ENCODE measurements at regions not wholly inside any gene's neighbourhood (a gene's known extent, or its start where the extent isn't known, plus 50 kb on each side); places are given as distances from the start of the nearest gene placed in this dataset.

- no peak overlapping the region for H2AK5ac ChIP-seq (ENCODE audit: low read length)
- H4K8ac ChIP-seq (ENCODE audit: low read depth, low read length): no peak overlapping the region
- no peak overlapping the region for H3K23ac ChIP-seq (ENCODE audit: low read length)
- H3K36me3 ChIP-seq (ENCODE audit: control insufficient read depth, insufficient read depth, low read length): no peaks in the 10 kb centered on the region
- H3K18ac ChIP-seq (ENCODE audit: low read length): no peak overlapping the region
- no peak overlapping the region for H3K4me2 ChIP-seq (ENCODE audit: low read length)
- H2BK15ac ChIP-seq (replicated peaks; ENCODE audit: low read depth): no peak overlapping the region
- no CpG with 5 or more reads among the region's 2 CpGs for WGBS (ENCODE audit: extremely low coverage, insufficient coverage, low lambda C conversion rate)
- H3K4ac ChIP-seq (ENCODE audit: low read depth, low read length): no peak overlapping the region
- H3K9ac ChIP-seq (ENCODE audit: low read length): no peak overlapping the region
- H3K27me3 ChIP-seq (ENCODE audit: insufficient read depth, low read length, poor library complexity): no peaks in the 10 kb centered on the region
- no peak overlapping the region for H4K5ac ChIP-seq (ENCODE audit: low read length)
- H3K4me3 ChIP-seq (ENCODE audit: low read length): no peak overlapping the region
- no peaks in the 10 kb centered on the region for H3K4me1 ChIP-seq (ENCODE audit: control insufficient read depth, low read depth, low read length)
- H2BK120ac ChIP-seq (ENCODE audit: low read depth, low read length): no peak overlapping the region
- H2BK5ac ChIP-seq (ENCODE audit: low read length): no peak overlapping the region
- H3K27ac ChIP-seq (ENCODE audit: low read depth, low read length): no peak overlapping the region
- no peaks in the 10 kb centered on the region for H3K79me1 ChIP-seq (ENCODE audit: low read length)
- no peaks in the 10 kb centered on the region for H3K79me2 ChIP-seq (ENCODE audit: control insufficient read depth, insufficient read depth, low read length)
- no peak overlapping the region for H3K56ac ChIP-seq (ENCODE audit: low read length)
- DNase-seq: peak; percentile 26
Observed at GRCh38 chr3:117547956-117548550, 838.5 kb downstream of the TUSC7 start.

DNA sequence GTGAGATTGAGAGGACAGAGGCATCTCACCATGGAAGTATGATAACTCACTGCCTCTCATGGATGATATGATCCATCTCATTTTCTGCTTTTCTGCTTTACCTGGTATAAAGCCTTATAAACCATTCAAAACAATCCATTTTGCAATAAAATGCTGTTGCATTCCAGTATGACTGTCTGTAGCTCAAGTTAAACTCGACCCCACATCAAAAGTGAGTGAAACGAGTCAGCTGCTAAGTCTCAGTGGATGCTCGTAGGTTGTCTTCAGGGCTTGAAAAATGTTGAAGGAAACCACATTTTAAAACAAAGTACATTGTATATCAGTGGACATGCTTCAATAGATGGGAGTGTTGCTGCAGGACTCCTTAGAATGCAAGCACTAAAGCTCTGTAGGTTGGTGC lies 839.0 kb downstream of the TUSC7 start:
- Histone ChIP-seq H3K27ac (ENCODE audit: low read depth, low read length) (no peak overlapping the region), H3K36me3 (ENCODE audit: control insufficient read depth, insufficient read depth, low read length) (no peaks in the 10 kb centered on the region), H3K79me2 (ENCODE audit: control insufficient read depth, insufficient read depth, low read length) (no peaks in the 10 kb centered on the region), H3K23ac (ENCODE audit: low read length) (no peak overlapping the region), H3K56ac (ENCODE audit: low read length) (no peak overlapping the region), H3K4me3 (ENCODE audit: low read length) (no peak overlapping the region), H2BK120ac (ENCODE audit: low read depth, low read length) (no peak overlapping the region), H3K4ac (ENCODE audit: low read depth, low read length) (no peak overlapping the region), H4K5ac (ENCODE audit: low read length) (no peak overlapping the region), H3K18ac (ENCODE audit: low read length) (no peak overlapping the region), H2BK15ac (replicated peaks; ENCODE audit: low read depth) (no peak overlapping the region), H3K9ac (ENCODE audit: low read length) (no peak overlapping the region), H2BK5ac (ENCODE audit: low read length) (no peak overlapping the region), H2AK5ac (ENCODE audit: low read length) (no peak overlapping the region), H3K4me1 (ENCODE audit: control insufficient read depth, low read depth, low read length) (no peaks in the 10 kb centered on the region), H4K8ac (ENCODE audit: low read depth, low read length) (no peak overlapping the region), H3K27me3 (ENCODE audit: insufficient read depth, low read length, poor library complexity) (no peaks in the 10 kb centered on the region), H3K79me1 (ENCODE audit: low read length) (no peaks in the 10 kb centered on the region), H3K4me2 (ENCODE audit: low read length) (no peak overlapping the region)
- no peak for DNase-seq
- no CpG with 5 or more reads among the region's 3 CpGs for WGBS (ENCODE audit: extremely low coverage, insufficient coverage, low lambda C conversion rate)

DNA sequence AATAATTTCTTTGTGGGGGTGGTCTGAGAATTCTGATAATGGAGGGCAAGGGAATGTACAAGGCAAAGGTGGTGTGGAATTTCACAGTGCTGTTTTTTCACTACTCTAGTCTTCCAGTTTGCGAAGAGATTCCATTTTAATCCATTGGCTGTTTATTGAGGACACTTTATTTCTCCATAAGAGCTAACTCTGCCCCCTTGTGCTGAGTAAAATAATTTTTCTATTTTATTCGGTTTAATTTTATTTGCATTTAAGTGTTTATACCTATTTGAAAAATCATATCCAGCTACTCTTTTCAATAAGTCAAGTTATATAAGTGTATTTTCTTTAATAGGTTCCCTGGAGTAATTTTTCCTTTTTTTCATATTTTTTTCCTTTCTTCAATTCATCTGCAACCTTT lies 840.1 kb downstream of the TUSC7 start:
- no peak overlapping the region for H2BK5ac ChIP-seq (ENCODE audit: low read length)
- no peak overlapping the region for H2BK120ac ChIP-seq (ENCODE audit: low read depth, low read length)
- no peaks in the 10 kb centered on the region for H3K79me1 ChIP-seq (ENCODE audit: low read length)
- no peak overlapping the region for H3K27ac ChIP-seq (ENCODE audit: low read depth, low read length)
- no peak overlapping the region for H2BK15ac ChIP-seq (replicated peaks; ENCODE audit: low read depth)
- H3K27me3 ChIP-seq (ENCODE audit: insufficient read depth, low read length, poor library complexity): no peaks in the 10 kb centered on the region
- H3K4ac ChIP-seq (ENCODE audit: low read depth, low read length): no peak overlapping the region
- no CpG with 5 or more reads among the region's 2 CpGs for WGBS (ENCODE audit: extremely low coverage, insufficient coverage, low lambda C conversion rate)
- H3K18ac ChIP-seq (ENCODE audit: low read length): no peak overlapping the region
- no peaks in the 10 kb centered on the region for H3K79me2 ChIP-seq (ENCODE audit: control insufficient read depth, insufficient read depth, low read length)
- DNase-seq: no peak
- H3K4me2 ChIP-seq (ENCODE audit: low read length): no peak overlapping the region
- H2AK5ac ChIP-seq (ENCODE audit: low read length): no peak overlapping the region
- no peak overlapping the region for H4K8ac ChIP-seq (ENCODE audit: low read depth, low read length)
- H3K56ac ChIP-seq (ENCODE audit: low read length): no peak overlapping the region
- no peaks in the 10 kb centered on the region for H3K4me1 ChIP-seq (ENCODE audit: control insufficient read depth, low read depth, low read length)
- H3K4me3 ChIP-seq (ENCODE audit: low read length): no peak overlapping the region
- no peak overlapping the region for H4K5ac ChIP-seq (ENCODE audit: low read length)
- H3K9ac ChIP-seq (ENCODE audit: low read length): no peak overlapping the region
- H3K23ac ChIP-seq (ENCODE audit: low read length): no peak overlapping the region
- H3K36me3 ChIP-seq (ENCODE audit: control insufficient read depth, insufficient read depth, low read length): no peaks in the 10 kb centered on the region

DNA sequence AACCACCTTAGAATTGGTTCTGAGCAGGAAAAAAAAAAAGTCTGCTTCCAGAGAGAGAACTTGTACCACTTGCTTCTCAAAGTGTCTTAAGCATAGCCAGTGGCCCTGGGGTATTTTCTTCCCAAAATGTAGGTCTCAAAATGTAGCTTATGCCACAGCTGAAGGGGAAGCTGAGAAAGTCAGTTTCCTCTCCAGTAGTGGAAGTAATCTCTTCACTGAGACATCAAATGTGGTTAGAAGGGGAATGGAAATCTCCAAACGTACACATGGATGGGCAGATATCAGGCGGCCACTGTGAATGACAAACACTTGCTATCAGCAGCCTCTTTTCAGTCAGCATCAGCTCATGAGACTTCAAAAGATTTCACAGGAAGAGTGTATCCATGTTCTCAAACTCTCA lies 841.2 kb downstream of the TUSC7 start:
- H3K4me3 ChIP-seq (ENCODE audit: low read length): no peak overlapping the region
- H3K4ac ChIP-seq (ENCODE audit: low read depth, low read length): no peak overlapping the region
- no peak for DNase-seq
- no peaks in the 10 kb centered on the region for H3K79me2 ChIP-seq (ENCODE audit: control insufficient read depth, insufficient read depth, low read length)
- H3K36me3 ChIP-seq (ENCODE audit: control insufficient read depth, insufficient read depth, low read length): no peaks in the 10 kb centered on the region
- H3K27me3 ChIP-seq (ENCODE audit: insufficient read depth, low read length, poor library complexity): no peaks in the 10 kb centered on the region
- no peak overlapping the region for H3K18ac ChIP-seq (ENCODE audit: low read length)
- H4K5ac ChIP-seq (ENCODE audit: low read length): no peak overlapping the region
- H3K56ac ChIP-seq (ENCODE audit: low read length): no peak overlapping the region
- no peaks in the 10 kb centered on the region for H3K79me1 ChIP-seq (ENCODE audit: low read length)
- H4K8ac ChIP-seq (ENCODE audit: low read depth, low read length): peak overlapping the region; percentile 13
- no CpG with 5 or more reads among the region's 2 CpGs for WGBS (ENCODE audit: extremely low coverage, insufficient coverage, low lambda C conversion rate)
- H2AK5ac ChIP-seq (ENCODE audit: low read length): no peak overlapping the region
- H3K27ac ChIP-seq (ENCODE audit: low read depth, low read length): no peak overlapping the region
- no peak overlapping the region for H2BK15ac ChIP-seq (replicated peaks; ENCODE audit: low read depth)
- no peak overlapping the region for H3K23ac ChIP-seq (ENCODE audit: low read length)
- no peak overlapping the region for H2BK120ac ChIP-seq (ENCODE audit: low read depth, low read length)
- no peak overlapping the region for H3K4me2 ChIP-seq (ENCODE audit: low read length)
- H2BK5ac ChIP-seq (ENCODE audit: low read length): no peak overlapping the region
- no peaks in the 10 kb centered on the region for H3K4me1 ChIP-seq (ENCODE audit: control insufficient read depth, low read depth, low read length)
- no peak overlapping the region for H3K9ac ChIP-seq (ENCODE audit: low read length)

DNA sequence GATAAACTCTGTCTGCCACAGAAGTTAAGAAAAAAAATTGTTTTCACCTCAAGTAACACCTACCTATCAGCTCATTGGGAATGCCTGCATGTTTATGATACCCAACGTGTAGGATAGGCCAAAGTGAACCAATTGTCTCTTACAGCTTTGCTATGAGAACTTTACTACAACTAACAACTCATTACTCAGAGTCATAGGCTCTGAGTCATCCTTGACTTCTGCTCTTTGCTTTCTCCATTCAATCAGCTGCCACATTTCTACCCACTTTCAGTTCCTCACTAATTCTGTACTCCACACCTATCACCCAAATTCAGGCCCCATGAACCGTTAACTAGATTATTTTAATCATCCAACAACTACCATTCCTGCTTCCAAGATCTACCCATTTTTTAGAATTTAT lies 843.9 kb downstream of the TUSC7 start:
- 100% methylated on average over 1 of the region's 2 CpGs for WGBS (ENCODE audit: extremely low coverage, insufficient coverage, low lambda C conversion rate)
- Histone ChIP-seq H3K23ac (ENCODE audit: low read length) (no peak overlapping the region), H3K9ac (ENCODE audit: low read length) (no peak overlapping the region), H3K79me2 (ENCODE audit: control insufficient read depth, insufficient read depth, low read length) (no peaks in the 10 kb centered on the region), H3K4me3 (ENCODE audit: low read length) (no peak overlapping the region), H2BK5ac (ENCODE audit: low read length) (no peak overlapping the region), H2AK5ac (ENCODE audit: low read length) (no peak overlapping the region), H3K27me3 (ENCODE audit: insufficient read depth, low read length, poor library complexity) (no peaks in the 10 kb centered on the region), H3K56ac (ENCODE audit: low read length) (no peak overlapping the region), H2BK15ac (replicated peaks; ENCODE audit: low read depth) (no peak overlapping the region), H3K4me1 (ENCODE audit: control insufficient read depth, low read depth, low read length) (no peaks in the 10 kb centered on the region), H3K18ac (ENCODE audit: low read length) (no peak overlapping the region), H4K8ac (ENCODE audit: low read depth, low read length) (no peak overlapping the region), H3K4me2 (ENCODE audit: low read length) (no peak overlapping the region), H3K36me3 (ENCODE audit: control insufficient read depth, insufficient read depth, low read length) (no peaks in the 10 kb centered on the region), H3K79me1 (ENCODE audit: low read length) (no peaks in the 10 kb centered on the region), H3K27ac (ENCODE audit: low read depth, low read length) (no peak overlapping the region), H2BK120ac (ENCODE audit: low read depth, low read length) (no peak overlapping the region), H4K5ac (ENCODE audit: low read length) (no peak overlapping the region), H3K4ac (ENCODE audit: low read depth, low read length) (no peak overlapping the region)
- DNase-seq: peak; percentile 55

Measured in mesendoderm (in vitro differentiated cells).